Jurkat, Clone E6-1 (cell line): ENCODE measurements at regions not wholly inside any gene's neighbourhood (a gene's known extent, or its start where the extent isn't known, plus 50 kb on each side); places are given as distances from the start of the nearest gene placed in this dataset.

ENCODE experiments used
- DNase-seq: peaks from one replicate; pipeline ENCODE4 v3.0.0-alpha.2; 2011; ENCODE audit warnings: low read depth, low spot score
- H3K4me3 ChIP-seq: 2 replicates; pipeline ENCODE4 v1.5.1; 2011; ENCODE audit warnings: mild to moderate bottlenecking, low read length, control low read depth, moderate library complexity

- no peak overlapping the region for H3K4me3 ChIP-seq
- no peak for DNase-seq
Measured at GRCh38 chr5:119785057-119785456, 155.7 kb downstream of the FAM170A start.

GRCh38 chr5:119789406-119790117 is 160.2 kb downstream of the FAM170A start:
- H3K4me3 ChIP-seq, result no peak overlapping the region
- peak; percentile 28 for DNase-seq

GRCh38 chr5:119792161-119792799 is 162.9 kb downstream of the FAM170A start:
- no peak for DNase-seq
- no peak overlapping the region for H3K4me3 ChIP-seq

- DNase-seq, result no peak
Measured at GRCh38 chr5:119795768-119796167, 166.4 kb downstream of the FAM170A start.

GRCh38 chr5:119801570-119801969 is 172.2 kb downstream of the FAM170A start:
- no peak for DNase-seq
- H3K4me3 ChIP-seq, result no peak overlapping the region

More at GRCh38 chr5:119795768-119796167, 166.4 kb downstream of the FAM170A start:
- no peak overlapping the region for H3K4me3 ChIP-seq

- no peak for DNase-seq
- no peak overlapping the region for H3K4me3 ChIP-seq
Measured at GRCh38 chr5:119808024-119808423, 178.7 kb downstream of the FAM170A start.

GRCh38 chr5:119808474-119808873 is 179.1 kb downstream of the FAM170A start:
- no peak for DNase-seq

GRCh38 chr5:119810217-119810616 is 180.9 kb downstream of the FAM170A start:
- no peak for DNase-seq
- H3K4me3 ChIP-seq, result no peak overlapping the region

More at GRCh38 chr5:119808474-119808873, 179.1 kb downstream of the FAM170A start:
- H3K4me3 ChIP-seq, result no peak overlapping the region

- H3K4me3 ChIP-seq, result no peak overlapping the region
- DNase-seq, result no peak
Measured at GRCh38 chr5:119811458-119811857, 182.1 kb downstream of the FAM170A start.

- H3K4me3 ChIP-seq, result no peak overlapping the region
- DNase-seq, result peak; percentile 29
Measured at GRCh38 chr5:119814655-119815054, 185.3 kb downstream of the FAM170A start.

GRCh38 chr5:119816055-119816454 is 186.7 kb downstream of the FAM170A start:
- no peak overlapping the region for H3K4me3 ChIP-seq
- DNase-seq, result no peak

- DNase-seq, result no peak
- no peak overlapping the region for H3K4me3 ChIP-seq
Measured at GRCh38 chr5:119820016-119820415, 190.7 kb downstream of the FAM170A start.

- H3K4me3 ChIP-seq, result no peak overlapping the region
- DNase-seq, result no peak
Measured at GRCh38 chr5:119820608-119821007, 191.2 kb downstream of the FAM170A start.

- H3K4me3 ChIP-seq, result no peak overlapping the region
- DNase-seq, result no peak
Measured at GRCh38 chr5:119828541-119828940, 199.2 kb downstream of the FAM170A start.

GRCh38 chr5:119829341-119829740 is 200.0 kb downstream of the FAM170A start:
- no peak overlapping the region for H3K4me3 ChIP-seq
- no peak for DNase-seq

- H3K4me3 ChIP-seq, result no peak overlapping the region
Measured at GRCh38 chr5:119833176-119833575, 203.8 kb downstream of the FAM170A start.

GRCh38 chr5:119840175-119840574 is 210.8 kb downstream of the FAM170A start:
- DNase-seq, result no peak
- no peak overlapping the region for H3K4me3 ChIP-seq

More at GRCh38 chr5:119833176-119833575, 203.8 kb downstream of the FAM170A start:
- no peak for DNase-seq

- no peak for DNase-seq
- H3K4me3 ChIP-seq, result no peak overlapping the region
Measured at GRCh38 chr5:119852140-119852539, 222.8 kb downstream of the FAM170A start.

GRCh38 chr5:119860463-119860862 is 231.1 kb downstream of the FAM170A start:
- DNase-seq, result no peak

GRCh38 chr5:119862619-119863018 is 233.3 kb downstream of the FAM170A start:
- no peak for DNase-seq
- H3K4me3 ChIP-seq, result no peak overlapping the region

More at GRCh38 chr5:119860463-119860862, 231.1 kb downstream of the FAM170A start:
- H3K4me3 ChIP-seq, result no peak overlapping the region

GRCh38 chr5:119864286-119864685 is 234.9 kb downstream of the FAM170A start:
- no peak for DNase-seq
- H3K4me3 ChIP-seq, result no peak overlapping the region
